ELF-1 (cell line): ENCODE measurements at regions not wholly inside any gene's neighbourhood (a gene's known extent, or its start where the extent isn't known, plus 50 kb on each side); places are given as distances from the start of the nearest gene placed in this dataset.
"Not testable (repeated sequence)": the region's sequence is repeated elsewhere in the genome, so short reads cannot be mapped to it uniquely, and the experiment has no call there.

Experiments used
- DNase-seq: peaks from one replicate; pipeline ENCODE4 v3.0.0-alpha.2; 2016; ENCODE audit warnings: low read depth, low spot score

GRCh38 chr12:25615119-25615518 lies 62.0 kb upstream of the LMNTD1 start:
- DNase-seq = no peak

DNA sequence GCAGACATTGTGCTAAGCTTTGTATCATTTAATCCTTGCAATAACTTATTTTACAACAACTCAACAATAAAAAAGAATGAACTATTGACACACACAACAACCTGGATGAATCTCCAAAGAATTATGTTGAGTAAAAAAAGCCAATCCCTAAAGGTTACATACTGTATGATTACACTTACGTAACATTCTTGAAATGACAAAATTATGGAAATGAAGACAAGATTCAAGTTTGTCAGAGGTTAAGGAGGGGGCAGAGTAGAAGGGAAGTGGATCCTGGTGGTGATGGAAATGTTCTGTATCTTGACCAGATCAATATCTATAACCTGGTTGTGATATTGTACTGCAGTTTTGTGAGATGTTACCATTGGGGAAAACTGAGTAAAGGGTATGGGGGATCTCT lies 63.2 kb upstream of the LMNTD1 start:
- no peak for DNase-seq

DNA sequence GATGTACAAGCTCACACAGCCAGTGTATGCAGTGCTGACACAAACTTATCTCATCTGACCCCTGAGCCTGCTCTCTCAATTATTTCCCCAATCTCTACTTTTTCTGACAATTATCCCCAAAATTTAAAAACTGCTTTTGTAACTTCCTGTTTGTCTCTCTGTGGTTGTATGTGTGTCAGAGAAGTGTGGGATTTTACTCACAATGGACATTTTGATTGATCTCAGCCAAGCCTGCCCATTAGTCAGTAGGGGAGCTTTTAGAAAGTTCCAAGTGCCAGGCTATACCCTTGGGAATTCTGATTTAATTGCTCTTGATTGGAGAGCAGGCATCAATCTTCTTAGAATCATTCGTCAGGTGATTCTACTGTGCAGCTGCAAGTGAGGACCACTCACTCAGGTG lies 64.9 kb upstream of the LMNTD1 start:
- DNase-seq = no peak

DNA sequence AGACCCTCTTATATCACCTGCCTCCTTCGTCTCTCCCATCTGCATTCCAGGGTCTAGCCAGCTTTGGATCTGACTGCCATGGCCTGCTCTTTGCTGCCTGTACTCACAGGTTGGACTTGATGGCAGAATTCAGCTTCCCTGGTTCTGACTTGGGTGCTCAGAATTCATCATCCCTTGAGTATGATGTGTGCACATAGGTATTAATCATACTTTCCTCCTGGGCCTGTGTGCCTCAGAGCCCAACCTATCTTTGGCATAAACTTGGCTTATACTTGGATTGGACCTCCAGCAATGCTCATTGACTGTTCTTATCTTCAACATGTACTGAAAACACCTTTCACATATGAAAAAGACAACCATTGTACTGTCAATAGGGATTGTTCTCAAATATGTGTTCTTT lies 70.7 kb upstream of the LMNTD1 start:
- no peak for DNase-seq

DNA sequence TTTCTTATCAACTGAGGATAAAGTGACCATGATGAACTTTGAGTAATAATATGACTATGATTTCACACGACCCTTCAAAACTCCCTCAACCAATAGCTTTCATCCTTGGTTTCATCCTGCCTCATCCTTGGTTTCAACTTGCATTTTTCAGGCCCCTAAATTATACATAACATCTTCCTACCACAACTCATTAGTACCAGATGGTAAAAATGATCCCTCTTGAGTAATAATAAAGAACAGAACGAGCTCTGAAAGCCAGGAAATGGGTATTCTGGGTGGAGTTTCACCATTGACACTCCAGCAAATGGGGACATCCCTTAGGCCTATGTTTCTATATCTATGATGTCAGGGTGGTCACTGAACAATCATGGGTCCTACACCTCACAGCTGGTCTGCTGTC lies 72.1 kb upstream of the LMNTD1 start:
- DNase-seq = no peak

DNA sequence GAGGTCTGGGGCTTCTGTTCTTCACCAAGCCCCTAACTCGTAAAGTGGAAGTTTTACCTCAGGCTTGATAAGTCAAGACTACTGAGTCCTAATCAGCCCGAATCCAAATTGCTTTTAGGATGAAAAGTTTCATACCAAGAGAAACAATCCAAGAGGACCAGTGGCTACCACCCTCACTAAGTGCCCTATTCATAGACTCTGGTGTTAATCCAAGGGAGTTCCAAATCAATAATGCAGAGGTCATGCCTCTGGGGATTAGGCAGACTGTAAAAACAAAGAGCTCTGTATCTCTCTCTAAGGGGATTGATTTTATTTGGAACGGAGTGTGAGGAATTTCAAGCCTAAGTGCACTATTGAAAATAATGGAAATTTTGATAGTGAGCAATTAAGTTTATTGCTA lies 76.3 kb upstream of the LMNTD1 start:
- no peak for DNase-seq

DNA sequence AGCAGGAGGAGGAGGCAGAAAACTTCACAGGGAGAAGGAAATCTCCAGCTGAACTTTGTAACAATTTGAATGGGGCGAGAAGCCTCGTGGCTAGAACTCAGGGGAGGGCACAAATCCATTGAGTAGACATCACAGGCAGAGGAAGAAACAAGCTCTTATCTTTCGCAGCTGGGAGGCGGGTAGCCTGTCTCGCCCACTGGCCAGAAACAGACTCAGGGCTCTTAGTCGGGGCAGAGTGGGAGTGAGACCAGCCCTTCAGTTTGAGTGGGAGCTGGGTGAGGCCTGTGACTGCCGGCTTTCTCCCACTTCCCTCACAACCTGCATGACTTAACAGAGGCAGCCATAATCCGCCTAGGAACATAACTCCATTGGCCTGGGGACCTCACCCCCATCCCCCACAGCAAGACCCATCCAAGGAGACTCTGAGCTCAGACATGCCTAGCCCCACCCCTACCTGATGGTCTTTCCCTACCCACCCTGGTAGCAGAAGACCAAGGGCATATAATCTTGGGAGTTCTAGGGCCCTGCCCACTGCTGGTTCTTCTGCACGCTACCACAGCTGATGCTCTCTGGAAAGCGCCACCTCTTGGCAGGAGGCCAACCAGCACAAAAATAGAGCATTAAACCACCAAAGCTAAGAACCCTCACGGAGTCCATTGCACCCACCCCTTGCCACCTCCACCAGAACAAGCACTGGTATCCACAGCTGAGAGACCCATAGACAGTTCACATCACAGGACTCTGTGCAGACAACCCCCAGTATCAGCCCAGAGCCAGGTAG lies 77.8 kb upstream of the LMNTD1 start:
- peak; percentile 5 for DNase-seq

DNA sequence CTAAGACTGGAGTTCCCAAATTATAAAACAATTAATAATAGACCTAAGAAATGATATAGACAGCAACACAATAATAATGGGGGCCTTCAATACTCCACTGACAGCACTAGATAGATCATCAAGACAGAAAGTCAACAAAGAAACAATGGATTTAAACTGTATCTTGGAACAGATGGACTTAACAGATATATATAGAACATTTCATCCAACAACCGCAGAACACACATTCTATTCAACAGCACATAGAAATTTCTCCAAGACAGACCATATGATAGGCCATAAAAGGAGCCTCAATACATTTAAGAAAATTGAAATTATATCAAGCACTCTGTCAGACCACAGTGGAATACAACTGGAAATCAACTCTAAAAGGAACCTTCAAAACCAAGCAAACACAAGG lies 80.1 kb upstream of the LMNTD1 start:
- DNase-seq = not testable (repeated sequence)

DNA sequence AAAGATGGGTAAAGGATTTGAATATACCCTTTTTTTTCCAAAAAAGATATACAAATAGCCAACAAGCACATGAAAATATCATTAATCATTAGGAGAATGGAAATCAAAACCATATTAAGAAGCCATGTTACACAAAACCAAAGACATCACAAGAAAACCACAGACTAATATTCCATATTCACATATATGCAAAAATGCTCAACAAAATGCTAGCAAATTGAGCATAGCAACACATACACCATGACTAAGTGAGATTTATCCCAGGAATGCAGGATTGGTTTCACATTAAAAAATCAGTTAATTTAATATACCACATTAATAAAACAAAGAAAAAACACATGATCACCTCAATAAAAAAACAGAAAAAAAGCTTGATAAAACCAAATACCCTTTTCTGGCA lies 84.7 kb upstream of the LMNTD1 start:
- DNase-seq = no peak

DNA sequence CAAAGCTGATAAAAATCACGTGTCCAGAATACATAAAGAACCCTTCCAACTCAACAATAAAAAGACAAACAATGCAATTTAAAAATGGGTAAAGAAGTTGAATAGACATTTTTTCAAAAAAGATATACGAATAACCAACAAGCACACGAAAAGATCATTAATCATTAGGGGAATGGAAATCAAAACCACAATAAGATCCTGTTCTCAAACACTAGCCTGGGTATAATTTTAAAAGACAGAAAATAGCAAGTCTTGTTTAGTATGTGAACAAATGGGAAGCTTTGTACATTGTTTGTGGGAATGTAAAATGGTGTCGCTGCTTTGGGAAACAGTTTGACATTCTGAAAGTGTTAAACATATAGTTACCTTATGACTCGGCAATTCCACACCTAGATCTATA lies 86.3 kb upstream of the LMNTD1 start:
- no peak for DNase-seq

- no peak for DNase-seq
These were observed 91.9 kb upstream of the LMNTD1 start for GRCh38 chr12:25644979-25645378.

- DNase-seq = no peak
These were observed 92.3 kb upstream of the LMNTD1 start for GRCh38 chr12:25645427-25645826.

- DNase-seq = no peak
These were observed 98.8 kb upstream of the LMNTD1 start for GRCh38 chr12:25651931-25652330.

- DNase-seq = no peak
These were observed 99.3 kb upstream of the LMNTD1 start for GRCh38 chr12:25652371-25652770.

- DNase-seq = no peak
These were observed 100.5 kb upstream of the LMNTD1 start for GRCh38 chr12:25653487-25654175.

DNA sequence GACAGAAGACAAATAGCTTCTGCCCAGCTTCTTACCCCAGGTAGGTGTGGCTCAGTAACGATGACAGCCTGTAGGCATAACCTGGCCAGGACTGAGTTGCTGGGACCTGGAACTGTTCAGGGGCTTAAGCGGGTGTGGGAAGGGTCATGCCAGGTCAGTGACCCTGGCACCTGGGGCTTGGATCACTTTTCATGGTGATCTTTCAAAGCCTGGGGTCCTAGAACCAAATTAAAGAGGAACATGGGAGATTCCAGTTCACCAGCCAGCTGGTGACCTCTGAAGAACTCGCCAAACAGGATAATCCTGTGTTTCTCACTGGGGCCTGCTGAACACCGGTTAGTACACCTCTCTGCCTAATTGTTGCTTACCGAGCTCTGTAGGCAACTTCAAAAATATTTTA lies 102.6 kb upstream of the LMNTD1 start:
- peak; percentile 85 for DNase-seq

- DNase-seq = no peak
These were observed 106.5 kb upstream of the LMNTD1 start for GRCh38 chr12:25659621-25660020.

DNA sequence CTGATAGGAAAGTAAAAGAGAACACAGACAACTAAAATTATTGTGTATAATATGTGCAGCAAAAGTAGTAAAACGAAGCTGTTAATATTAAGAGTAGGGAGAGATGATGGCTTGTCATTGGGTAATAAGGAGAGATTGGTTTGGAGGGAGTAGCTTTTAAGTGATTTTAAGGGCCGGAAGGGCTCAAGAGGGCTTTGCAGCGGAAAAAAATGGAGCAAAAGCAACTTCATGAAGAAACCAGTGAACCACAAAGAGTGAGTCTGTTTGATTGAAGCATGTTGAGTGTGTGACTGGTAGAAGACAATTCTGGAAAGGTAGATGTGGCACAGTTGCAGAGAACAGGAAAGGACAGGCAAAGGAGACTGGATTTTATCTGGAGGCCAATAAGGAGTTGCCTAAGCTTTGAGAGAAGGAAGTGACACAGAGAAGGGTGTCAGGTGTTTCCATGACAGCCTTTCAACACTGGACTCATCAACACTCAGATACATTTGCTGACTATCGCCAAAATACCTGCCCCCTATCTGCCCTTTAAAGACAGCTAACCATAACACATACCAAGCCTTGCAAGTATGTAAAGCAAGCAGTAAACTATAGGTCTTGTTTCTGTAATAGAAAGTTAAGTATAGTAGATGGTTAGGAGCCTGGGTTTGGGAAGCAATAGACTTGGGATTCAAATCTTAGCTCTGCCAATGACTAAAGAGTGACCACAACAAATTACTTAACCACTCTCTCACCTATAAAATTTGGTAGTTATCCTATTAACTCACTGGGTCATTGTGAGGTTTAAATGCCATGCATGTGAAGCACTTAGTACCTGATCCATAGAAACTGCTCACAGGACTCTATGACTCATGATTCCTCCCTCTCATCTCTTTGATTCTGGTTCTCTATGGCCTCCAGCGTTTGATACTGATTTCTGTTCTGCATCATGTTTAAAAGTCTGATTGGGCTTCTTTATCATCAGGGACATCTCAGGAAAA lies 117.3 kb upstream of the LMNTD1 start:
- DNase-seq = no peak

DNA sequence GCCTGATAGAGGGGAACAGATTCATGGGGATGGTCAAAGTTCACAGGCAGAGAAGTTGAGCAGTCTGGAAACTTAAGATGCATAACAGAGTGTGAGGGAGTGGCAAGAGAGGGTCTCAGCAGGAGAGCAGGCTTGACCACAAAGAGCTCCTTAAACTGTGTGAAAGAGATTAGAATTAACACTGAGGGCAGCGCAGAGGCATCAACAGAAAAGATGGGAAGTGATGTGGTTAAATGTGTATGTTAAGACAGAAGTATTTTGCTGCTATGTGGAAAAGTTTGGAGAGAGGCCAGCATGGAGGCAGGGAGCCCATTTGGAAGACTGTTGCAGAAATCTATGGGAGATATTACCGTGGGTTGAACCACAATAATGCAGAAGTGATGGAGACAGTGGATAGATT lies 122.7 kb upstream of the LMNTD1 start:
- peak; percentile 23 for DNase-seq

GRCh38 chr12:25677232-25677937 lies 124.3 kb upstream of the LMNTD1 start:
- DNase-seq = no peak

DNA sequence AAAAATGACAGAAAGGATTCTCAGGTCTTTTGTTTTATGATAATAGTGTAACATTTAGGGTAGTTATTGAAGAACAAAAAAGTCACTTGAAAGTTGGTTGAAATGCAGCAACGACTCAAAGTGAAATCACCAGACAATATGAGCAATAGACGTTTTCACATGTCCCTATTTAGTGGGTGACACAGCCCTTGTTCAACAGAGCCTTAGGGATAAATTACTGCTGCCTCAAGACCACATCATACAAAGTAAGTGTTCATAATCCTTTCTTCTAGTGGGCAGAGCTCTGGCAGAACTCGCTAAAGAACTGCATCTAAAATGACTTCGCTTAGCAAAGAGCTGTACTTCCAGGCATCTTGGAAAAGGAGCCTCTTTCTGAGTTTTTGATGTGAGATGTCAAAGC lies 128.5 kb upstream of the LMNTD1 start:
- DNase-seq = no peak

DNA sequence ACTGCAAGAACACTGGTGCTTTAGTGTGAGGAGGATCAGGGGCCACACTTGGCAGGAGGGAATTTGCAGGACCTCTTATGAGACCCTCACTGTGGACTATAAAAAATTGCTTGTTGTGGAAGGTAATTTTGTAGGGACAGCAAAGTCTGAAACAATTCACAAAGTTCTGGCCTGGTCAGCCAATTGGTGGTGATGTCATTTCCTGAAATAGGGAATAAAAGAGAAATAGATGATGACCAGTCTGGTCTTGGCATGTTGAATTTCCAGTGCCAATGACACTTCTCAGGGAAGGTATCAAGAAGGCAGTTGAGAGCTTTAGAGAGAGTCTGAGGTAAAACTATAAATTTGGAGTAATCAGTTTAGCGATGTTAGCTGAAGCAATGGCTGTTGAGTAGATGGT lies 129.3 kb upstream of the LMNTD1 start:
- DNase-seq = no peak
